HEK293 (cell line): ENCODE measurements at regions not wholly inside any gene's neighbourhood (a gene's known extent, or its start where the extent isn't known, plus 50 kb on each side); places are given as distances from the start of the nearest gene placed in this dataset.

Source experiments
- ZNF350 ChIP-seq: fragments of 450-650 bp; formaldehyde crosslinking; IDR thresholded peaks from 2 replicates; pipeline ENCODE4 v1.5.0; 2017; ENCODE audit warnings: missing biosample characterization, mild to moderate bottlenecking, missing genetic modification characterization
- ZSCAN30 ChIP-seq: fragments of 450-650 bp; IDR thresholded peaks from 2 replicates; pipeline ENCODE4 v1.5.1; 2018; ENCODE audit warnings: missing biosample characterization, mild to moderate bottlenecking, missing genetic modification characterization, moderate library complexity

GRCh38 chr6:137723273-137724017 lies 143.6 kb upstream of the TNFAIP3 start:
- TF ChIP-seq ZNF350 (no peak), ZSCAN30 (no peak)
